Neuronal stem cell (in vitro differentiated cells): ENCODE measurements at regions not wholly inside any gene's neighbourhood (a gene's known extent, or its start where the extent isn't known, plus 50 kb on each side); places are given as distances from the start of the nearest gene placed in this dataset.

Experiments
- DNase-seq: peaks from one replicate; pipeline ENCODE4 v3.0.0-alpha.2; 2013; ENCODE audit warnings: low spot score
- H2AFZ ChIP-seq: one replicate; pipeline ENCODE4 v1.6.1; 2013; ENCODE audit warnings: mild to moderate bottlenecking, low read length, inconsistent platforms
- H2AK5ac ChIP-seq: 2 replicates; pipeline ENCODE4 v1.6.1; 2013; ENCODE audit warnings: low read depth, mild to moderate bottlenecking, inconsistent platforms, low read length, moderate library complexity, mixed read lengths
- H2BK120ac ChIP-seq: 2 replicates; pipeline ENCODE4 v1.6.1; 2013; ENCODE audit warnings: low read depth, mild to moderate bottlenecking, inconsistent platforms, low read length, moderate library complexity, mixed read lengths
- H2BK12ac ChIP-seq: one replicate; pipeline ENCODE4 v1.6.1; 2013; ENCODE audit warnings: low read length, inconsistent platforms
- H2BK15ac ChIP-seq: 2 replicates; pipeline ENCODE4 v1.6.1; 2013; ENCODE audit warnings: mild to moderate bottlenecking, low read length, inconsistent platforms, mixed read lengths
- H2BK5ac ChIP-seq: one replicate; pipeline ENCODE4 v1.6.1; 2013; ENCODE audit warnings: inconsistent platforms, mild to moderate bottlenecking, low read length, moderate library complexity
- H3K14ac ChIP-seq: one replicate; pipeline ENCODE4 v1.6.1; 2013; ENCODE audit warnings: low read length, inconsistent platforms
- H3K18ac ChIP-seq: 2 replicates; pipeline ENCODE4 v1.6.1; 2013; ENCODE audit warnings: low read length, inconsistent platforms
- H3K23ac ChIP-seq: 2 replicates; pipeline ENCODE4 v1.6.1; 2013; ENCODE audit warnings: low read depth, mild to moderate bottlenecking, mixed read lengths, low read length, inconsistent platforms; ENCODE audit not compliant: poor library complexity
- H3K27ac ChIP-seq: replicated peaks from 3 replicates; pipeline ENCODE4 v1.5.1; 2013; ENCODE audit warnings: low read length, inconsistent platforms
- H3K27me3 ChIP-seq, 3 experiments: 2 replicates each; pipeline ENCODE4 v1.6.1; 2013; ENCODE audit warnings: low read length in 3 of 3, mild to moderate bottlenecking in 2 of 3, inconsistent platforms in 1 of 3, low read depth in 1 of 3, mixed read lengths in 1 of 3, moderate library complexity in 1 of 3; ENCODE audit not compliant: control insufficient read depth in 3 of 3, insufficient read depth in 3 of 3
- H3K36me3 ChIP-seq, 2 donors: replicated peaks in 1 of 2; 2 replicates each; pipeline ENCODE4 v1.6.1; 2013; ENCODE audit warnings: low read length in 2 of 2; ENCODE audit not compliant: control insufficient read depth in 2 of 2, insufficient read depth in 2 of 2
- H3K4ac ChIP-seq: 2 replicates; pipeline ENCODE4 v1.6.1; 2013; ENCODE audit warnings: inconsistent platforms, mild to moderate bottlenecking, low read length, moderate library complexity
- H3K4me1 ChIP-seq, 2 donors: 1 replicate in 1 of 2; 2 replicates in 1 of 2; pipeline ENCODE4 v1.6.1; 2013; ENCODE audit warnings: low read length in 2 of 2, low read depth in 1 of 2; ENCODE audit not compliant: control insufficient read depth in 2 of 2, insufficient read depth in 1 of 2
- H3K4me2 ChIP-seq: one replicate; pipeline ENCODE4 v1.6.1; 2013; ENCODE audit warnings: mild to moderate bottlenecking, low read length, inconsistent platforms; ENCODE audit not compliant: insufficient read depth, poor library complexity, severe bottlenecking
- H3K4me3 ChIP-seq, 2 donors: 2 replicates each; pipeline ENCODE4 v1.5.1; 2013; ENCODE audit warnings: low read length in 2 of 2, mild to moderate bottlenecking in 2 of 2, inconsistent platforms in 1 of 2, moderate library complexity in 1 of 2
- H3K79me1 ChIP-seq: one replicate; pipeline ENCODE4 v1.6.1; 2013; ENCODE audit warnings: low read depth, mild to moderate bottlenecking, inconsistent platforms, low read length, moderate library complexity
- H3K9ac ChIP-seq: one replicate; pipeline ENCODE4 v1.6.1; 2013; ENCODE audit warnings: mild to moderate bottlenecking, low read depth, low read length, inconsistent platforms; ENCODE audit not compliant: poor library complexity
- H3K9me3 ChIP-seq, 2 donors: replicated peaks in 1 of 2; 2 replicates each; pipeline versions ENCODE3 to v1.6.1; 2013; ENCODE audit warnings: low read length in 2 of 2, mild to moderate bottlenecking in 2 of 2, inconsistent platforms in 1 of 2, low read depth in 1 of 2, mixed read lengths in 1 of 2, moderate library complexity in 1 of 2; ENCODE audit not compliant: control insufficient read depth in 2 of 2, insufficient read depth in 1 of 2
- H4K8ac ChIP-seq: one replicate; pipeline ENCODE4 v1.6.1; 2013; ENCODE audit warnings: low read depth, mild to moderate bottlenecking, inconsistent platforms, low read length, moderate library complexity
- H4K91ac ChIP-seq: one replicate; pipeline ENCODE4 v1.6.1; 2013; ENCODE audit warnings: low read length, low read depth, mild to moderate bottlenecking, inconsistent platforms; ENCODE audit not compliant: poor library complexity
- WGBS, 2 donors: extraction: QIAGEN DNeasy Blood & Tissue Kit; methylation state at CpG; one replicate each; pipeline ENCODE4 v1.1.7; 2013; ENCODE audit warnings: missing lambda C conversion rate in 2 of 2, mixed read lengths in 1 of 2; ENCODE audit not compliant: insufficient read length in 2 of 2, insufficient replicate concordance in 1 of 2; ENCODE audit errors: extremely low coverage in 2 of 2; 5-methylcytosine and 5-hydroxymethylcytosine counted together

- Histone ChIP-seq H2BK120ac (no peak overlapping the region), H2AK5ac (no peak overlapping the region), H3K36me3 (no peaks in the 10 kb centered on the region), H2BK12ac (no peak overlapping the region), H3K27ac (no peak overlapping the region), H4K8ac (no peak overlapping the region), H2AFZ (peak overlapping the region; percentile 64), H2BK15ac (no peak overlapping the region), H4K91ac (no peak overlapping the region), H3K4me2 (no peak overlapping the region), H3K14ac (no peak overlapping the region), H3K4me1 (peaks cover 12 to 36% of the 10 kb centered on the region in 2 donors), H3K9ac (no peak overlapping the region), H3K4ac (no peak overlapping the region), H2BK5ac (no peak overlapping the region), H3K9me3 (no peaks in the 10 kb centered on the region), H3K79me1 (no peaks in the 10 kb centered on the region), H3K27me3 (no peaks in the 10 kb centered on the region), H3K23ac (no peak overlapping the region), H3K18ac (no peak overlapping the region), H3K4me3 (no peak overlapping the region)
- no peak for DNase-seq
- WGBS, 2 donors = no CpG with 5 or more reads among the region's 6 CpGs
These were observed 251.2 kb downstream of the ETS1 start for GRCh38 chr11:128336203-128336602.

GRCh38 chr11:128335729-128336128 is 251.6 kb downstream of the ETS1 start:
- Histone ChIP-seq H4K8ac (no peak overlapping the region), H3K18ac (no peak overlapping the region), H2BK12ac (no peak overlapping the region), H2BK5ac (no peak overlapping the region), H3K27ac (no peak overlapping the region), H3K4me1 (peaks cover 12 to 36% of the 10 kb centered on the region in 2 donors), H3K14ac (no peak overlapping the region), H2AK5ac (no peak overlapping the region), H3K27me3 (no peaks in the 10 kb centered on the region), H3K4me3 (no peak overlapping the region), H3K23ac (no peak overlapping the region), H2AFZ (peak overlapping the region; percentile 64), H2BK120ac (no peak overlapping the region), H3K79me1 (no peaks in the 10 kb centered on the region), H4K91ac (no peak overlapping the region), H3K4me2 (no peak overlapping the region), H2BK15ac (no peak overlapping the region), H3K9me3 (no peaks in the 10 kb centered on the region), H3K36me3 (no peaks in the 10 kb centered on the region), H3K4ac (no peak overlapping the region), H3K9ac (no peak overlapping the region)
- no CpG with 5 or more reads among the region's 10 CpGs for WGBS, 2 donors
- DNase-seq = no peak

GRCh38 chr11:128334311-128335044 is 252.9 kb downstream of the ETS1 start:
- no peak for DNase-seq

GRCh38 chr11:128331317-128331716 is 256.0 kb downstream of the ETS1 start:
- Histone ChIP-seq H3K4me3 (no peak overlapping the region), H3K27me3 (no peaks in the 10 kb centered on the region), H4K91ac (no peak overlapping the region), H3K27ac (no peak overlapping the region), H2AFZ (no peak overlapping the region), H3K23ac (no peak overlapping the region), H3K4me2 (no peak overlapping the region), H2BK12ac (no peak overlapping the region), H3K36me3 (no peaks in the 10 kb centered on the region), H2BK5ac (no peak overlapping the region), H3K14ac (no peak overlapping the region), H3K79me1 (no peaks in the 10 kb centered on the region), H4K8ac (no peak overlapping the region), H3K4me1 (peaks cover 14 to 38% of the 10 kb centered on the region in 2 donors), H2AK5ac (no peak overlapping the region), H3K18ac (no peak overlapping the region), H3K9ac (no peak overlapping the region), H2BK120ac (no peak overlapping the region), H3K9me3 (no peaks in the 10 kb centered on the region), H3K4ac (no peak overlapping the region), H2BK15ac (no peak overlapping the region)
- no CpG with 5 or more reads among the region's 3 CpGs for WGBS, 2 donors
- no peak for DNase-seq

More at GRCh38 chr11:128334311-128335044, 252.9 kb downstream of the ETS1 start:
- peak overlapping the region in 1 of 2 donors; percentile 41 for H3K4me3 ChIP-seq
- no peak overlapping the region for H3K27ac ChIP-seq
- no peak overlapping the region for H3K4ac ChIP-seq
- H3K9me3 ChIP-seq = no peaks in the 10 kb centered on the region
- H2BK120ac ChIP-seq = no peak overlapping the region
- no peak overlapping the region for H3K18ac ChIP-seq
- no peak overlapping the region for H2BK15ac ChIP-seq
- no peaks in the 10 kb centered on the region for H3K79me1 ChIP-seq
- WGBS, 2 donors = no CpG with 5 or more reads among the region's 12 CpGs
- H2BK5ac ChIP-seq = no peak overlapping the region
- no peak overlapping the region for H3K14ac ChIP-seq
- no peaks in the 10 kb centered on the region for H3K36me3 ChIP-seq
- H4K91ac ChIP-seq = no peak overlapping the region
- peak overlapping the region; percentile 84 for H2AFZ ChIP-seq
- no peak overlapping the region for H3K9ac ChIP-seq
- peaks cover 14 to 42% of the 10 kb centered on the region in 2 donors for H3K4me1 ChIP-seq
- H3K23ac ChIP-seq = no peak overlapping the region
- H2BK12ac ChIP-seq = no peak overlapping the region
- H3K4me2 ChIP-seq = no peak overlapping the region
- H4K8ac ChIP-seq = no peak overlapping the region
- no peaks in the 10 kb centered on the region for H3K27me3 ChIP-seq
- peak overlapping the region; percentile 4 for H2AK5ac ChIP-seq
